ENCODE measurements at regions not wholly inside any gene's neighbourhood (a gene's known extent, or its start where the extent isn't known, plus 50 kb on each side); places are given as distances from the start of the nearest gene placed in this dataset.

- no peaks in the 10 kb centered on the region for H3K36me3 ChIP-seq (ENCODE audit: low read depth)
- H3K4me3 ChIP-seq (ENCODE audit: severe bottlenecking), result no peak overlapping the region
Observed at GRCh38 chr9:108209132-108209685, 646.6 kb downstream of the ACTL7B start.

GRCh38 chr9:108207561-108208165 is 648.1 kb downstream of the ACTL7B start:
- ATAC-seq (ENCODE audit: low read depth) (no peak), DNase-seq (ENCODE audit: low spot score) (no peak)
- no peak overlapping the region for H3K27ac ChIP-seq (ENCODE audit: poor library complexity, severe bottlenecking)

More at GRCh38 chr9:108209132-108209685, 646.6 kb downstream of the ACTL7B start:
- no peak for TF ChIP-seq CTCF (IDR thresholded peaks at IDR 0.05; ENCODE audit: poor library complexity, severe bottlenecking)
- DNase-seq (ENCODE audit: low spot score) (no peak), ATAC-seq (ENCODE audit: low read depth) (no peak)
- Histone ChIP-seq H3K27ac (ENCODE audit: poor library complexity, severe bottlenecking) (no peak overlapping the region), H3K4me1 (ENCODE audit: insufficient read depth, poor library complexity, severe bottlenecking) (no peaks in the 10 kb centered on the region), H3K9me3 (ENCODE audit: severe bottlenecking) (no peaks in the 10 kb centered on the region), H3K27me3 (ENCODE audit: insufficient read depth, poor library complexity, severe bottlenecking) (no peaks in the 10 kb centered on the region)

GRCh38 chr9:108205276-108205675 is 650.5 kb downstream of the ACTL7B start:
- no peak for ATAC-seq (ENCODE audit: low read depth)
- TF ChIP-seq CTCF (IDR thresholded peaks at IDR 0.05; ENCODE audit: poor library complexity, severe bottlenecking), result no peak
- H3K4me1 ChIP-seq (ENCODE audit: insufficient read depth, poor library complexity, severe bottlenecking), result no peaks in the 10 kb centered on the region
- DNase-seq (ENCODE audit: low spot score), result no peak
- H3K36me3 ChIP-seq (ENCODE audit: low read depth), result no peaks in the 10 kb centered on the region; the same call in 1 of the 2 replicates
- no peak overlapping the region for H3K27ac ChIP-seq (ENCODE audit: poor library complexity, severe bottlenecking)
- peaks cover 3% of the 10 kb centered on the region for H3K9me3 ChIP-seq (ENCODE audit: severe bottlenecking)
- no peaks in the 10 kb centered on the region for H3K27me3 ChIP-seq (ENCODE audit: insufficient read depth, poor library complexity, severe bottlenecking)
- no peak overlapping the region for H3K4me3 ChIP-seq (ENCODE audit: severe bottlenecking)

More at GRCh38 chr9:108207561-108208165, 648.1 kb downstream of the ACTL7B start:
- H3K36me3 ChIP-seq (ENCODE audit: low read depth), result no peaks in the 10 kb centered on the region; the same call in 1 of the 2 replicates
- H3K9me3 ChIP-seq (ENCODE audit: severe bottlenecking), result no peaks in the 10 kb centered on the region
- TF ChIP-seq CTCF (IDR thresholded peaks at IDR 0.05; ENCODE audit: poor library complexity, severe bottlenecking), result no peak
- no peaks in the 10 kb centered on the region for H3K27me3 ChIP-seq (ENCODE audit: insufficient read depth, poor library complexity, severe bottlenecking)
- H3K4me1 ChIP-seq (ENCODE audit: insufficient read depth, poor library complexity, severe bottlenecking), result no peaks in the 10 kb centered on the region
- no peak overlapping the region for H3K4me3 ChIP-seq (ENCODE audit: severe bottlenecking)

- no peaks in the 10 kb centered on the region for H3K36me3 ChIP-seq (ENCODE audit: low read depth)
- H3K9me3 ChIP-seq (ENCODE audit: severe bottlenecking), result peaks cover 3% of the 10 kb centered on the region
- ATAC-seq (ENCODE audit: low read depth) (no peak), DNase-seq (ENCODE audit: low spot score) (no peak)
- no peak for TF ChIP-seq CTCF (IDR thresholded peaks at IDR 0.05; ENCODE audit: poor library complexity, severe bottlenecking)
- no peaks in the 10 kb centered on the region for H3K27me3 ChIP-seq (ENCODE audit: insufficient read depth, poor library complexity, severe bottlenecking)
- H3K4me1 ChIP-seq (ENCODE audit: insufficient read depth, poor library complexity, severe bottlenecking), result no peaks in the 10 kb centered on the region
- no peak overlapping the region for H3K27ac ChIP-seq (ENCODE audit: poor library complexity, severe bottlenecking)
- no peak overlapping the region for H3K4me3 ChIP-seq (ENCODE audit: severe bottlenecking)
Observed at GRCh38 chr9:108197899-108198298, 657.9 kb downstream of the ACTL7B start.

GRCh38 chr9:108197008-108197365 is 658.8 kb downstream of the ACTL7B start:
- H3K27ac ChIP-seq (ENCODE audit: poor library complexity, severe bottlenecking), result no peak overlapping the region
- no peak for TF ChIP-seq CTCF (IDR thresholded peaks at IDR 0.05; ENCODE audit: poor library complexity, severe bottlenecking)
- no peak for ATAC-seq (ENCODE audit: low read depth)
- no peaks in the 10 kb centered on the region for H3K4me1 ChIP-seq (ENCODE audit: insufficient read depth, poor library complexity, severe bottlenecking)
- no peak for DNase-seq (ENCODE audit: low spot score)
- no peak overlapping the region for H3K4me3 ChIP-seq (ENCODE audit: severe bottlenecking)
- H3K9me3 ChIP-seq (ENCODE audit: severe bottlenecking), result peaks cover 3% of the 10 kb centered on the region
- H3K27me3 ChIP-seq (ENCODE audit: insufficient read depth, poor library complexity, severe bottlenecking), result no peaks in the 10 kb centered on the region
- H3K36me3 ChIP-seq (ENCODE audit: low read depth), result no peaks in the 10 kb centered on the region

Measured in RWPE2 (cell line).